ENCODE measurements at regions not wholly inside any gene's neighbourhood (a gene's known extent, or its start where the extent isn't known, plus 50 kb on each side); places are given as distances from the start of the nearest gene placed in this dataset.

GRCh38 chr22:22133910-22134309 lies 110.7 kb upstream of the VPREB1 start:
- Histone ChIP-seq H3K36me3 (no peaks in the 10 kb centered on the region), H3K9ac (ENCODE audit: low read depth in 2 of 2, low read length in 2 of 2) (no peak overlapping the region), H3K27me3 (no peaks in the 10 kb centered on the region), H3K9me3 (no peaks in the 10 kb centered on the region), H3K4me3 (no peak overlapping the region), H3K4me1 (no peaks in the 10 kb centered on the region), H3K27ac (no peak overlapping the region)
- intact Hi-C loops (cut with DNase I) = no loop called here
- DNase-seq = no peak
- no peak for TF ChIP-seq CTCF (IDR thresholded peaks at IDR 0.05)

GRCh38 chr22:22130953-22131608 lies 113.5 kb upstream of the VPREB1 start:
- Histone ChIP-seq H3K27me3 (no peaks in the 10 kb centered on the region), H3K9ac (ENCODE audit: low read depth in 2 of 2, low read length in 2 of 2) (no peak overlapping the region), H3K27ac (no peak overlapping the region), H3K36me3 (no peaks in the 10 kb centered on the region), H3K4me3 (no peak overlapping the region), H3K4me1 (no peaks in the 10 kb centered on the region), H3K9me3 (no peaks in the 10 kb centered on the region)
- intact Hi-C loops (cut with DNase I) = no loop called here
- no peak for TF ChIP-seq CTCF (IDR thresholded peaks at IDR 0.05)
- DNase-seq = no peak

- no peak overlapping the region for H3K27ac ChIP-seq
- H3K9ac ChIP-seq (ENCODE audit: low read depth in 2 of 2, low read length in 2 of 2) = no peak overlapping the region
- H3K9me3 ChIP-seq = no peaks in the 10 kb centered on the region
- no peak for DNase-seq
- H3K4me3 ChIP-seq = no peak overlapping the region
- H3K36me3 ChIP-seq = no peaks in the 10 kb centered on the region
- no peaks in the 10 kb centered on the region for H3K4me1 ChIP-seq
- TF ChIP-seq CTCF (IDR thresholded peaks at IDR 0.05) = no peak
- intact Hi-C loops (cut with DNase I) = no loop called here
- H3K27me3 ChIP-seq = no peaks in the 10 kb centered on the region
Observed at GRCh38 chr22:22129387-22129786, 115.2 kb upstream of the VPREB1 start.

- no peak overlapping the region for H3K4me3 ChIP-seq
- no peak overlapping the region for H3K9ac ChIP-seq (ENCODE audit: low read depth in 2 of 2, low read length in 2 of 2)
- TF ChIP-seq CTCF (IDR thresholded peaks at IDR 0.05) = no peak
- no peaks in the 10 kb centered on the region for H3K36me3 ChIP-seq
- H3K27me3 ChIP-seq = no peaks in the 10 kb centered on the region
- intact Hi-C loops (cut with DNase I) = no loop called here
- H3K9me3 ChIP-seq = no peaks in the 10 kb centered on the region
- H3K27ac ChIP-seq = no peak overlapping the region
- no peaks in the 10 kb centered on the region for H3K4me1 ChIP-seq
- DNase-seq = no peak
Observed at GRCh38 chr22:22128440-22128839, 116.1 kb upstream of the VPREB1 start.

GRCh38 chr22:22127100-22127499 lies 117.5 kb upstream of the VPREB1 start:
- H3K36me3 ChIP-seq = no peaks in the 10 kb centered on the region
- no peaks in the 10 kb centered on the region for H3K9me3 ChIP-seq
- intact Hi-C loops (cut with DNase I) = no loop called here
- no peaks in the 10 kb centered on the region for H3K27me3 ChIP-seq
- DNase-seq = no peak
- no peak for TF ChIP-seq CTCF (IDR thresholded peaks at IDR 0.05)
- no peak overlapping the region for H3K9ac ChIP-seq (ENCODE audit: low read depth in 2 of 2, low read length in 2 of 2)
- no peak overlapping the region for H3K4me3 ChIP-seq
- H3K4me1 ChIP-seq = no peaks in the 10 kb centered on the region
- no peak overlapping the region for H3K27ac ChIP-seq

All from colonic mucosa (tissue), 4 donors.